Sciatic nerve (tissue), 2 donors: ENCODE measurements at regions not wholly inside any gene's neighbourhood (a gene's known extent, or its start where the extent isn't known, plus 50 kb on each side); places are given as distances from the start of the nearest gene placed in this dataset.

Source experiments
- ATAC-seq: fragments of 200-7000 bp; cut with Tn5 transposase; one replicate; pipeline ENCODE4 v1.9.1; 2020; ENCODE audit warnings: mild to moderate bottlenecking, moderate library complexity
- DNase-seq: peaks from one replicate; pipeline ENCODE4 v3.0.0-alpha.2; 2020; ENCODE audit warnings: low spot score
- intact Hi-C: fragments of 100-400 bp; cut with DNase I; formaldehyde crosslinking; loops from one replicate; pipeline ENCODE4 v1.14.2; 2022
- donor health status: DM: no; HTN: no; CAD: no.
- donor health status: DM: no; HTN: no; CAD: no.

DNA sequence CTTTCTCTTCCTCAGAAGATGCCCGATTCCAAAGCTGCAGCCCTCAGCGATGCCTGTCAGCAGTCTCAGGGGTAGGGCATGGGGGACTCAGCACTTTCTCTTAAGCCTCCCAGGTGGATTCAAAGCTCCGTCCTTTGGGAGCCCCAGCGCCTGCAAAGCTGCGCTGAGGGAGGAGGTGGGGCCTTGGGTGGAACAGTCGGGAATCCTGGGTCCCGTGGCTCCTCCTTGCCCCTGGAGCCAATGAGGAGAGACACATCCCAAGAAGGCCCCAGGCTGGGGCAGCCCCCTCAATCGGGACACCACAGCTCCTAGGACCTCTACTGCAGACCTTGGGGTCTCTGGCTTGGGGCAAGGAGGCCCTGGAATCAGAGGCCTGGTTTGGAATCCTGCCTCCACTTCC, 227.5 kb upstream of the IGF1R start:
- no peak for DNase-seq
- intact Hi-C loops: loop anchor here (5.0 kb wide), 1 partner anchor 109 kb away; no protein-coding TSS in a partner anchor
- peak; percentile 6 for ATAC-seq

DNA sequence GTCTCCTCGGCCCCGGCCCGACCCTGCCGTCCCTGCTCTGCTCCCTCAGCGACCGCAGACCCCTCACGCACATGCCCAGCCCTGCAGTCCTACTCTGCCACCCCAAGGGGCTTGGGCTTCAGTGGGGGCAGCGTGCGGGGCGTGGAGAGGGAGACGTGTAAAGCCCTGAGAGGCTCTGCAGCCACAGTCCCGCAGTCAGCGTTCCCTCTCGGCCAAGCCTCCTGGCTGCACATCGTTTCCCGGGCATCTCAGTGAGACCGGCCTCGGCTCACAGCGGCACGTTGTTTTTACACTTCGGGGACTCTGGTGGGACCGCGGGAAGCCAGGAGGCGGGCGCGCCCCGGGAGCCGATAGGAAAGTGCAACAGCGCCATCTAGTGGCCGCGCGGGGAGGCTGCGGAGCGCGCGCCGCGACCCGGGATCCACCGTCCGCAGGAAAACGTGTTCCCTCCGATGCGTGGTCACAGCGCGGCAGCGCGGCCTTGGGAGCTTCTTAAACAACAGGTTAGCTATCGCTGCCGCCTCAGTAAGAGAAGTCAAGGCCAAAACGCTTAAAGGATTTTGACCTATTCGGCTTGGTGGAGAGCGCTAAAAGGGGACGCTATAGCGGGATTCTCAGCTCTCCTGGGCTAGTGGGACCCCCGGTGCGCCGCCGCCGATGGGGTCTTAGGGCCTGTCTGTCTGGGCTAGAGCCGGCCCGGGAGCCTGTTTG, 226.8 kb upstream of the IGF1R start:
- ATAC-seq (peak; percentile 86), DNase-seq (peak; percentile 87)
- intact Hi-C loops: loop anchor here (5.0 kb wide), 1 partner anchor 109 kb away; no protein-coding TSS in a partner anchor

DNA sequence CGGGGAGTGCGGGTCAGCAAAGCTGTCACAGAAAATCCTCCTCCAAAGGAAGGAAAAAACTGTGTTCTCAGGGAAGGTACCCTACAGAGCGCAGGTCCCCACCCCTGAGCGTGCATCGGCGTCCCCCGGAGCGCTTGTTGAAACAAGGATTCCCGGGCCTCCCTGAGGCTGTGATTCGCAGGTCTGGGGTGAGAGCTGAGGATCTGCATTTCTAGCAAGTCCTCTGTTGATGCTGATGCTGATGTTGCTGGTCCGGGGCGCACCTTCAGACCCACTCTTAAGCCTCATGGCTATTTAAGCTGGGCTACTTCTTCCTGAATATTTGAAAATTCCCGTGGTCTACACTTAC, 226.2 kb upstream of the IGF1R start:
- intact Hi-C loops: loop anchor here (5.0 kb wide), 1 partner anchor 110 kb away; no protein-coding TSS in a partner anchor
- ATAC-seq: no peak
- no peak for DNase-seq

DNA sequence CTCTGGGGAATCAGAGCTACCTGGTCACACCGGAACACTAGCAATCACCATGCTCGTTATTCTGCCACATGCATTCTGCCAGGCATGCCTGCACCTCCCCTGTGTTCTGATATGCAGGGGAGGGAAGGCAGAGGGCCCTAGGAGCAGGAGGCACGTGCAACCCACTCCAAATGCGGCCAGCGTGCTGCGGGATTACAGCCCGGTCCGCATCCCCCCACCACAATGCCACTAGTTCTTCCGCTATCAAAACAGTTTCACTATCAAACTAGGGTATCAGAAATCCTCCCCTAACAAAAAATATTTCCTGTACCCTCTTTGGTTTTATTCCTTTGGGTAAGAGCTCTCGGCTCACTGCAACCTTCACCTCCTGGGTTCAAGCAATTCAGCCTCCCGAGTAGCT, 223.2 kb upstream of the IGF1R start:
- no peak for DNase-seq
- intact Hi-C loops: no loop called here
- no peak for ATAC-seq

DNA sequence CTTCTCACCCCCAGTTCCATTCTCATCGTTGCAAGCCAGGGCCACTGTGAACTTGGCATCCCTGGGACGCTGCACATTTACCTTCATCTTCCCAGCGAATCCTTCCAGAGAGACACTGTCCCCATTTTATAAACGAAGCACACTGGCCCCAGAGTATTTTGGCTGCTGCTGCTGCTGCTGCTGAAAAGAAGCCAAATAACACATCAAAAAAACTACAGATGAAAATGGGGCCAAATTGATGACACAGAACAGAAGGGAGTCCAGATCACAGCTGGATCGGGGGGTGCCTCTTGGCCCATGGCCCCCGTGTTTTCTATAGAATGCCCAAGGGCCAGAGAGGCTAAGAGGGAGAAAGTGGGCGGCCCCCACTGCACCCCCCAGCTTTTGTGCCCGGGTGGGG, 221.0 kb upstream of the IGF1R start:
- intact Hi-C loops: no loop called here
- ATAC-seq (no peak), DNase-seq (no peak)

DNA sequence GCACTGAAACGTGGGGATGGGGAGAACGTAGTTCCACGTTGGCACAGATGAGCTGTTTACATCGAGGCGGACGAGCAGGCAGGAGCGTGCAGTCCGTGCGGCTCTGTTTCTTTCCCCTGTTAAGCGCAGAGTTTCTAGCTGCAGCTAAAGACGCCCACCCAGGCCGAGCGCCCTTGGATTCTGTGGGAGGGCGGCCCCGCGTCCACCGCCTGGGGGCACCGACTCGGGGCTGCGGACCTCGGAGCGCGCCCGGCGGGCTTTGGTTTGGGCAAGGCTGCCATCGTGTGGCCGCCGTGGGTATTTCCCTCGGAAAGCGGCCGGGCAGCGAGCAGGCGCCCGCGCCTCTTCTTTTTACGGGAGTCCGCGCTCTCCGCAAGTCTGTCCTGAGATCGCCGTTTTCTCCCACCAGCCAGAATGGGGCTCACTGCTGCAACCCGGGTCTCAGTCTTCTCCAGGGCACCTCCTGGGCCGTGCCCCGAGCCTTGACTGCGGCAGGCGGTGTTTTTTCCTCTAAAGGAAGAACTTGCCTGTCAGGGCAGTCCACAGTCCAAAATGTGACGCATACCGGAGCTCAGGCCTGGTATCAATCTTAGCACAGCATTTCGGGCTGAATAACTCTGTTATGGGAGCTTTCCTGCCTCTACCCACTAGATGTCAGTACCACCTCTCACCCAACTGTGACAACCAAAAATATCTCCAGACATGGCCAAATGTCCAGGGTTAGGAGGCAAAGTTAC, 219.9 kb upstream of the IGF1R start:
- intact Hi-C loops: no loop called here
- DNase-seq (peak; percentile 86), ATAC-seq (peak; percentile 87)

DNA sequence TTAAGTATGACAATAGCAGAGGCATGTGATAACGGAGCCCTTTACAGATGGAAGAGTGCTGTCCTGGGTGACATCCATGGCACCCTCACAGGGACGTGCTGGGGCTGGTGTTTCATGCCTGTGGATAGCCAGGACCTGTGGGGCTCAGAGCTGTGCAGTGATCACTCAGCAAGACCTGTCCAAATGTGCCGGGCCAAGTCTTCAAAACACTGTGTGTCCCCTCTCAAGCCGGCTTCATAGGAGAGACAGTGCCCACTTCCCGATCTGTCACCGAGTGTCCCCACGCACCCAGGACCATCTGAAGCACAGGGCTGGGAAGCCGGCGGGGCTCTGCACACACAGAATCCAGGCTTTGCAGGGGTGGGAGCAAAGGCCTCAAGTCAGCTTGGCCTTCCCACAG, 217.2 kb upstream of the IGF1R start:
- intact Hi-C loops: no loop called here
- ATAC-seq (no peak), DNase-seq (no peak)

DNA sequence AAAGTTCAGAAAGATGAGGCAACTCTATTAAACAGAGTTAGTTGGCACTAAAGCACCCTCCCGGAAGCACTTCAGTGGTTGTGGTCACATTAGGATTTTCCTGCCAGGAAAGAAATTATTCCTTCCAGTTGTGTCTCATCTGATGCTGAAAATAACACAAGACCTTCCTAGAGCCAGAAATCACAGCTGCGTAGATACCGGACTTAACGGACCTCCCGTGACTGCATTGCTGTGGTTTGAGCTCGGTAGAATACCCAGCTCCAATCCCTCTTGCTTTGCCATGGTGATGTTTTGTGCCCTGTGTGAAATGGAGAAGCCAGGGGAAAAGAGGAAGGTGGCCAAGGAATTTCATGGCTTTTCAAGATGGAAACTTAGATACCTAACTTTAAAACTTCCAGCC, 215.0 kb upstream of the IGF1R start:
- ATAC-seq: no peak
- no peak for DNase-seq
- intact Hi-C loops: no loop called here

DNA sequence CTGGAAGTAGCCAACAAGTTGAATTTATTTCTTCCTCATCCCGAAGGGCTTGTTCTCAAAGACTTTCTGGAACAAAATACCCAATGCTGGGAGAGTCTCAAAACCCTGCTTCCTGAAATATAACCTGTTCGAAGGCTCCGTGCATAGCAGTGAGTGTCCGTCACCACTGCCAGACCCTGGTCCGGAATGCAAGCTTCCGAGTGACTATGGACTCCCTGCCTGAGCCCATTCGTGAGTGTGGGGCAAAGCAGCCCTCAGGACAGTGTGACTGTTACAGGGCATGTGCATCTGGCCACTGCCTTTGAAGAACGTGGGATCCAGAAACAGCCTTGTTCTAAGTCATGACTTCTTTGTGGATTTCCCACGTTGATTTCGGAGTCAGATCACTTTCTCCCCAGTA, 214.5 kb upstream of the IGF1R start:
- no peak for ATAC-seq
- no peak for DNase-seq
- intact Hi-C loops: no loop called here

DNA sequence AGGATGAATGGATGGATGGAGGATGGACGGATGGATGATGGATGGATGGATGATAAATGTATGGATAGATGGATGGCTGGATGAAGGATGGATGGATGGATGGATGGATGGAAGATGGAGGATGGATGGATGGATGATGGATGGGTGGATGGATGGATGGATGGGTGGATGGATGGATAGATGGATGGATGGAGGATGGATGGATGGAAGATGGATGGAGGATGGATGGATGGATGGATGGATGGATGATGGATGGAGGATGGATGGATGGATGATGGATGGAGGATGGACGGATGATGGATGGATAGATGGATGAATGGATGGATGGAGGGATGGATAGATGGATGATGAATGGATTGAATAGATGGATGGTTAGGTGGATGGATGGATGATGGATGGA, 210.6 kb upstream of the IGF1R start:
- intact Hi-C loops: no loop called here
- DNase-seq: no peak
- no peak for ATAC-seq

DNA sequence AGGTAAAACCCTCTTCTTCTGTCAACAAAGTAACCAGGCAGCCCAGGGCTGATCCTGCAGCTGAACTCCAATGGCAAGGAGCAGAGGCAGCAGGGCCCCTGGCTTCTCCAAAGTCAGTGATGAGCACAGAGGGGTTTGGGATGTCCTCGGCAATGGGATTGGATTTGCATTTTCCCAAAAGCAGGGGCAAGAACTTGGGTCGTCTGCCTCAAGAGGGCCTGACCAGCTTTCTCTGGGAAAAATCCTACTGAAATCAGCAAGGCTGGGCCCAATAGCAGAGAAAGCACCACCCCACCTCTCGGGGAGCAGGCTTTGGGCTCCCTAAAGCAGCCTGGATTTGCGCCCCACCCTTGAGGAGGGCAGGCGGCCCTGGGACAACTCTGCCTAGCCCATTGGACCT, 210.0 kb upstream of the IGF1R start:
- ATAC-seq (no peak), DNase-seq (no peak)
- intact Hi-C loops: no loop called here

DNA sequence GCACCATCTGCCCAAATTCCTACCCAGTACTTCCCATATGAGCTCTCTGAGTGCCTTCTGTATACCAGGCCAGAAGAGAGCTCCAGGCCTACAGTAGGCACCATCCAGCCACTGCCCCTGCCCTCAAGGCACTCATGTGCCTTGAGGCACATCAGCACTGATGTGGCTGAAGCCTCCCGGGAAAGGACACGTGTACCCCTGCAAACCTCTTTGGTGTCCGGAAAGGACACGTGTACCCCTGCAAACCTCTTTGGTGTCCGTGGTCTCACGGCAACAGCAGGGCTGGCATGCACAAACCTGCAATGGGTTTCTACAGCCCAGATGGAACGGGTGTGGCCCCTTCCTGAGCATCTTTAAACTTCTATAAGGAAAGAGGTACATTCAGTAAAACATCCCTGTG, 209.4 kb upstream of the IGF1R start:
- DNase-seq (no peak), ATAC-seq (no peak)
- intact Hi-C loops: no loop called here

DNA sequence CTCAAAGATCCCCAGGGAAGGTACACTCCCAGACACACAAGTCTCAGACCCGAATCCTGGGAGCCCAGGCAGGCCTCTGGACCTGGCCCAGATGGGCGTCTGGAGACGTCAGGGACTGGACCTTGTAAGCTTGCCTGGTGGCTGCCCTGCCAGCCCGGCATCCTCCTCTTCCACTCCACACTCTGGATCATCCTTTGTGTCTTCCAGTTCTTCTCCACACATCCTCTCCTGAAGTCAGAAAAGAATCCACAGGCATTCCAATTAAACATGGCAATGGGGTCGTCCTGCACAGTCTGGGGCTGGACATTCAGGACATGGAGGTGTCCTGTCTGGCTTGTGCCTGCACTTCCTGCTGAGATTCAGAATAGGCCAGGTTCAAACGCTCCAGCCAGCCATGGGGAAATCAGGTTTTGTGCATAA, 208.8 kb upstream of the IGF1R start:
- ATAC-seq: no peak
- intact Hi-C loops: no loop called here
- no peak for DNase-seq

DNA sequence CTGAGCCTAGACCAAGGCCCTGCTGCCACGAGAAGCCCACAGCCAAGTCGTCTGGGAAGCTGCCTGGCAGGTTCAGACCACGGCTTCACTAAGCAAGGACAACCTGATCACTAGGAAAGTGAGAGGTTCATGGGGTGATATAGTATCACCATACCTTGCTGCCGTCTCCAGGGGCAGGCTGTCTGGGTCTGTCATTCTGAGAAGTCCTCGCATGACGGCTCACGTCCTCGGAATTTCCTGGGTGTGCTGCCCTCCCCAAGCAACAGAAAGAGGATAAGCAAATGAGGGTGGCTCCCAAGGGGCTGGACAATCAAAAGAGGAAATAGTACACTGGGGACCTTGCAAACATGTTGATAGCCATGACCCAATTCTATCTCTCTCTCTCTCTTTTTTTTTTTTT, 207.4 kb upstream of the IGF1R start:
- ATAC-seq (no peak), DNase-seq (no peak)
- intact Hi-C loops: no loop called here

DNA sequence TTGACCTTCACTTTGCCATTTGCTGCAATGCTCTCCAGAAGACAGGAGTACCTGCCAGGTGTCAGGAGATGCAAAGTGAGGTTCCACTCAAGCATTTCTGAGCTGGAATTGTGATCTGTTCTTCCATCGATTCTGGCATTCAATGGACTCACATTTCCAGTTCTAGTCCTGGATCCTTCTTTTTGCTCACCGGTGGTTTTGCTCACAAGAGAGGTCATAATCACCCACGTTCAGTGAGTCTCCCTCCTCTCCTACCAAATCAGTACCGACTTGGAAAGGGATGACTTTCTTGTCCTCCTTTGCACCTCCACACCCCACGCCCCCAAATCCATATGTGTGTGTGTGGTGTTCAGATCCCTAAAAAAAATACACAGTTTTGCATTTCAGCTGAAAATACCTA, 206.7 kb upstream of the IGF1R start:
- DNase-seq (no peak), ATAC-seq (no peak)
- intact Hi-C loops: no loop called here

DNA sequence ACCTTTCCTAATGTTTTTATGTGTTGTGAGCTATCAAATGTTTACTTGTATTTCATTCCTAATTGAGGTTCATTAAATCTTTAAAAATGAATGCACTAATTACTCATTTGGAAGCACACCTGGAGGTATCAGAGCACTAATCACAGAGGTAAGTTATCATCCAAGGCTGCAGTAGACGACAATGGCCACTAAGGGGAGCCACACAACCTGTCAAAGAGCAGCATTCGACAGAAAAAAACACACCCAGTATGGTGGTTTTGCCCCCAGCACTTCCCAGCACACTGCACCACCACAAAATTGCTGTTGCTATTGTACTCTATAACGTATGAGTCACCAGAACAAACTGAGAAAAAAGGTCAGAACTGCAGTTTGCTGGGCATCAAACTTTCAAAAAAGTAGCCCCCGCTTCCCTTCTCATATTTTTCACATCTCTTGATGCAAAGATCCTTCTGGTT, 205.9 kb upstream of the IGF1R start:
- intact Hi-C loops: no loop called here
- peak; percentile 85 for ATAC-seq

DNA sequence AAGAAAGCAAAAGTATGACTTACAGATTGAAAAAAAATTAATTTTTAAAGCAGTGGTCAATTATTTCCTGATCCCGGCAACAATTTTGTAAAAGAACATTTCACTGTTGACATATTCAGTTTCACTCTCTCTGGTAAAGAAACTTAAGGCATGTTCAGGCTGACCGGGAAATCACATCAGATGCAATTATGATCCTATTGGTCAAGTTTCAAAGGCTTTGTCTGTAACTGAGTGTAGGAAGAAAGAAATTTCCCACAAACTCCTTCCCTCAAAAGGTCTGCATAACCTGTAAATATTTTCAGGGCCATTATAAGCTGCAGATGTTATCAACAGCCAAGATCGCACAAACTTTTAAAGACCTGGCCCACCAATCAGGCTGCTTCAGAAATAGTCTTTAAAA, 205.4 kb upstream of the IGF1R start:
- DNase-seq (no peak), ATAC-seq (no peak)
- intact Hi-C loops: no loop called here

More for the DNA sequence above, 205.9 kb upstream of the IGF1R start:
- no peak for DNase-seq

DNA sequence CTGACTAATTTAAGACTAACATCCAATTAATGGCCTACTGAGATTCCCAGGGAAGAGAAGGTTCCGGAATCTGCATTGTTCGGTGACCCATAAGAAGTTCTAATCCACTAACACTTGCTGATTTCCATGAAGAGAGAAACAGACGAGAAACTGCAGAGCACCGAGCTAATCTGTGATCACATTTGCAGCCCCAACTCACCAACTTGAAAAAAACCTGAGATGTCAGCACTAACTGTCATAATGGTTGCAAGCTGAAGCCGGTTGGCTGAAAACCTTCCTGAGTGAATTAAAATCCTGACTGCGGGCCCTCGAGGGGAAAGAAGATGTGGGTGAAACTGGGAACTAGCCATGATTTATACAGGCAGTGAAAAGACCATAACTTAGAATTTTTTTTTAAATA, 204.8 kb upstream of the IGF1R start:
- no peak for ATAC-seq
- DNase-seq: no peak
- intact Hi-C loops: no loop called here

DNA sequence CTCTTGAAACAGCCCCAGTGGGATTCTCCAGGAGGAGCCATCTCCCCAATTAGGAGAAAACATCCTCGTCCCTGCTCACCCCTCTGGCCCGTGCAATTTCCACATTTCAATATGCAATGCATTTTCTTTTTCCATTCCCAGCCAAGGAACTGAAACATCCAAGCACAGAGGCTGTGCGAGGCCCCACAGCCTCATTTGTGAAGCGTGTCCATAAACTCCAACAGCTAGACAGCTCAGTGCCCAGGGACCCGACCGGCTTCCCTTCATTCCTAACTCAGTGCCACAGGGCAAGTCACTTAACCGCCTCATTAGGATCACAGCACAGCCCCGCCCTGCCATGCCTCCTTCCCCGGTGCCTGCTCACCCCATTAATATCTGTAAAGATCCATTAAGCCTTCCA, 204.2 kb upstream of the IGF1R start:
- DNase-seq: no peak
- ATAC-seq: peak; percentile 21
- intact Hi-C loops: no loop called here

DNA sequence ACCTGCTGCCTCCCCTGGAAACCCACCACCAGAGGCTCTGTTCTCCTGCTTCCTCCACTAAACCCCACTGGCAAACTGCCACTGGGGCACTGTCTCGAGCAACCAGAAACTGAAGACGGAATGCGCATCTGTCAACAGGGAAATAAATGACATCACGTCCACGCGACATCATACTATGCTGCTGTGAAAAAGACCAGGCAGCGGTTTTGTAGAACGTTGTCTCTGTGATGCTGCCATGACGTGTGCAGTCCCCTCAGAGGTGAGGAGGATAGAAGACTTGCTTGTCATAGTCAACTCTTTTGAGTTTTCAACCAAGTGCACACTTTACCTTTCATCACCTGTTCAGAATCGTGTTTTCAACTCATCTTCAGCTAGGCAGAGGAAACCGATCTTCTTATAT, 203.0 kb upstream of the IGF1R start:
- no peak for ATAC-seq
- intact Hi-C loops: no loop called here
- no peak for DNase-seq

DNA sequence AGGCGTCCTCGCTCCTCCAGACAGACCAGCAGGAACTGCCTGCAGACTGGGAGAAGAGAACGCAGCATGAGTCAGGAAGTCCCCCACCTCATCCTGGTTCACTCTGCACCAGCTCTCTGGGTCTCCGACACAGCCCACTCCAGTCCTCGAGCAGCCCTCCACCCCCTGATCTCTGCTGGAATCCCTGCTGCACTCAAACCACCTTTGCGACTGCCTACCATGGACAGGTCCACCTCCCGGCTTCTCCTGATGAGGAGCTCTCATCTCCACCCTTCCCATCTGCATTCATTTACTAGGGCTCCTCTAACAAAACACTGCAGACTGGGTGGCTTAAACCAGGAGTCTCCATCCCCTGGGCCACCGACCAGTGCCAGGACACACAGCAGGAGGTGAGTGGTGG, 202.3 kb upstream of the IGF1R start:
- no peak for DNase-seq
- intact Hi-C loops: no loop called here
- ATAC-seq: no peak
